GM12872 (cell line): ENCODE measurements at regions not wholly inside any gene's neighbourhood (a gene's known extent, or its start where the extent isn't known, plus 50 kb on each side); places are given as distances from the start of the nearest gene placed in this dataset.

Source experiments
- TF ChIP-seq, protein P1 (sequence below): IDR thresholded peaks from 3 replicates; pipeline ENCODE4 v1.5.1; 2011; ENCODE audit warnings: low read depth, mild to moderate bottlenecking, low read length, moderate library complexity; ENCODE audit not compliant: insufficient read depth

DNA sequence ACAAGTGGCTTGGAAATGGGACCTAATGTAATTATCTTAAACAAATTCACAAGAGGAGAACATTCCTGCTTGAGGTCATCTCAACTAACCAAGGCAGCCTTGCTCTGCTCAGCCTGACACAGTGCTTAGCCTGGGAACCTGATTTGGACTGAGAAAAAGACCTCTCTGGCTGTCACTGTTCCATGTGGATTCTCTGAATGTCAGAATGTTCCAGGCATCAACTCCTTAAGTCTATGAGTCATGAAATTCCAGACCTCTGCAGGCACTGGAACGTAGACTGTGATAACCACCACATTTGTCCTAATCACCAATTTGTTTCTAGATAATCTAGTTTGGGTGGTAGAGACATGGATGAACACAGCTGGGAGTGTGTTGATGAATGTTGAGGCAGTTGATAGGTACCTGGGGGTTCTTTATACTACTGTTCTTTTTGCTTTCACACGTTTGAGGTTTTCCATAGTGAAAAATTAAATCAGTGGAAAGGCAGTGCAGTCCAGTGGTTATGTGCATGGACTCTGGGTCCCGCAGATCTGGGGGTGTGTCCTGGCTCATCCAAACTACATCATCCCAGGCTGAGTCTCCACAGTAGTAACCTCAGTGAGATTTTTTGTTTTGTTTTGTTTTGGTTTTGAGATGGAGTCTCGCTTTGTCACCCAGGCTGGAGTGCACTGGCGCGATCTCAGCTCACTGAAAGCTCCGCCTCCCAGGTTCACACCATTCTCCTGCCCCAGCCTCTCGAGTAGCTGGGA, 269.6 kb downstream of the MN1 start:
- TF ChIP-seq, protein P1, sequence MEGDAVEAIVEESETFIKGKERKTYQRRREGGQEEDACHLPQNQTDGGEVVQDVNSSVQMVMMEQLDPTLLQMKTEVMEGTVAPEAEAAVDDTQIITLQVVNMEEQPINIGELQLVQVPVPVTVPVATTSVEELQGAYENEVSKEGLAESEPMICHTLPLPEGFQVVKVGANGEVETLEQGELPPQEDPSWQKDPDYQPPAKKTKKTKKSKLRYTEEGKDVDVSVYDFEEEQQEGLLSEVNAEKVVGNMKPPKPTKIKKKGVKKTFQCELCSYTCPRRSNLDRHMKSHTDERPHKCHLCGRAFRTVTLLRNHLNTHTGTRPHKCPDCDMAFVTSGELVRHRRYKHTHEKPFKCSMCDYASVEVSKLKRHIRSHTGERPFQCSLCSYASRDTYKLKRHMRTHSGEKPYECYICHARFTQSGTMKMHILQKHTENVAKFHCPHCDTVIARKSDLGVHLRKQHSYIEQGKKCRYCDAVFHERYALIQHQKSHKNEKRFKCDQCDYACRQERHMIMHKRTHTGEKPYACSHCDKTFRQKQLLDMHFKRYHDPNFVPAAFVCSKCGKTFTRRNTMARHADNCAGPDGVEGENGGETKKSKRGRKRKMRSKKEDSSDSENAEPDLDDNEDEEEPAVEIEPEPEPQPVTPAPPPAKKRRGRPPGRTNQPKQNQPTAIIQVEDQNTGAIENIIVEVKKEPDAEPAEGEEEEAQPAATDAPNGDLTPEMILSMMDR, result no peak

- TF ChIP-seq, protein P1, result no peak
These were observed 268.3 kb downstream of the MN1 start for GRCh38 chr22:27533105-27533745.

GRCh38 chr22:27534720-27535125, 266.8 kb downstream of the MN1 start:
- TF ChIP-seq, protein P1, result no peak

DNA sequence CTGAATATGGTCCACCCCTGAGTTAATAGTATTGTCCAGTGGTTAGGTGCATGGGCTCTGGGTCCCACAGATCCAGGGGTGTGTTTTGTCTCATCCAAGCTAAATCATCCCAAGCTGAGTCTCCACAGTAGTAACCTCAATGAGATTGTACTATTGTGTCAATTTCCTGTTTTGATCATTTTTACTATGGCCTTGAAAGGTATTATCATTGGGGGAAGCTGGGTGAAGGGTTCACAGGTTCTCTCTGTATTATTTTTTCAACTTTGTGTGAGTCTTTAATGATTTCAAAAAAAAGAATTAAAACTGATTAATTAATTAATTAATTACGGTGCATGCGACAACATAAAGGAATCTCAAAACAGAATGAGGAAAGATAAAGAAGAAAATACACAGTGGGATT, 266.1 kb downstream of the MN1 start:
- TF ChIP-seq, protein P1, result no peak

- TF ChIP-seq, protein P1, result no peak
These were observed 264.1 kb downstream of the MN1 start for GRCh38 chr22:27537501-27537900.

GRCh38 chr22:27538666-27539065, 262.9 kb downstream of the MN1 start:
- TF ChIP-seq, protein P1, result no peak

DNA sequence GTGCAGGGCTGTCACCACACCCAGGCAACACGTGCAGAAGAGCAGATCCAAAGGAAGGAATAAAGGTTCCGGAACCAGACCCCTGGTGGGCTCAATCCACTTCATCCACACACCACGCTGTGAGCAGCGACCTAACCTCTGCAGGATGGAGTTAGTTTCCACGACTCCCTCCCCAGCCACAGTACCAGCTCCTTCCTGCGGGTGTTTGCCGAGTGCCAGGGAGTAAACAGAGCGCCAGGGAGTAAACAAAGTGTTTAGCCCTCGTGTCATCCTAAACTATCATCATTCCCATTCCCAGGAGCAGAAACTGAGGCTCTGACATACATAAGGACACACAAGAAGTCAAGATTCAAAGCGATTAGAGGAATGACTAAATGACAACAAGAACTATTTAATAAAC, 261.3 kb downstream of the MN1 start:
- TF ChIP-seq, protein P1, result no peak
